ENCODE measurements at regions not wholly inside any gene's neighbourhood (a gene's known extent, or its start where the extent isn't known, plus 50 kb on each side); places are given as distances from the start of the nearest gene placed in this dataset.

GRCh38 chr16:9383281-9383680 lies 291.8 kb downstream of the HAPSTR1 start:
- DNase-seq: no peak

GRCh38 chr16:9384141-9384540 lies 292.7 kb downstream of the HAPSTR1 start:
- DNase-seq: no peak

DNA sequence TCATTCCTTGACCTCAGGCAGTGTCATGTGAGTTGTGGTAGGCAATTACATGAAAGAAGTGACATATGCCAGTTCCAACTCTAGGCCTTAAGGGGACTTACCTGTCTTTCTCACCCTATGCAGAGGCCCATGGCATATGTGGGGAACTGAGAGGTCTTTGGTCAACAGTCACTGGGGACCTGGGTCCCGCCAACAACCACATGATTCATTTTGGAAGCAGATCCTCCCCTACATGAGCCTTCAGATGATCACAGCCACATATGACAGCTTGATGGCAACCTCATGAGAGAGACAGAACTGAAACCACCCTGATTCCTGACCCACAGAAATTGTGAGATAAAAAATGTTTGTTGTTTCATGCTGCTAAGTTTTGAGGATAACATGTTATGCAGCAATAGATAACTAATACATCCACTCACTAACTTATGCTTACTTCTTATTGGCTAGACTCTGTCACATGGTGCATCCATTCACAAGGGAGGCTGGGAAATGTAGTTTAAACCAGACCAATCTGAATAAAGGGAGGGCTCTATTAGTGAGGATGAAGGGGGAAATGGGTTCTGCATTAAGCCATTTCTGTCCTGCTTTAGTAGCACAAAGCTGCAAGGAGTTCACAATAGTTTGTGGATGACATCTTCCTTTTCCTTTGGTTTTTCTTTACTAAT lies 298.2 kb downstream of the HAPSTR1 start:
- no peak for DNase-seq

- DNase-seq: no peak
Measured at GRCh38 chr16:9392956-9393355, 301.5 kb downstream of the HAPSTR1 start.

DNA sequence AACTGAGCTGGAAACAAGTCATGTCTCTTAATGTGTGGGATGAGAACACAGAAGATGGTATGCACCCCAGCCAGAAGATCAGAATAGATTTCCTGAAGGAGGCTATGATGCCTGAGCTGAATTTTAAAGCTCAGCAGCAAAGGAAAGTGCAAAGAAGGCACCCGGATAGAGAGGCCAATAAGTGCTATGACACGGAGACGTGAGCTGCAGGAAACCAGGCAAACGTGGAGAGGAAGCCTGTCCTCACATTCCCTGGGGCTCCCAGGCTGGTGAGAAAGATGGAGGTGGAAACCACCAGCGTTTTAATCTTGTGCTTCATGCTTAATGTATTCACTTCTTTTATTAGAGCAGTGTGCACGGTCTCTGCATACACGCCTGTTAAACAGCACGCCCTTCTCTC lies 302.1 kb downstream of the HAPSTR1 start:
- no peak for DNase-seq

GRCh38 chr16:9395958-9396359 lies 304.5 kb downstream of the HAPSTR1 start:
- no peak for DNase-seq

DNA sequence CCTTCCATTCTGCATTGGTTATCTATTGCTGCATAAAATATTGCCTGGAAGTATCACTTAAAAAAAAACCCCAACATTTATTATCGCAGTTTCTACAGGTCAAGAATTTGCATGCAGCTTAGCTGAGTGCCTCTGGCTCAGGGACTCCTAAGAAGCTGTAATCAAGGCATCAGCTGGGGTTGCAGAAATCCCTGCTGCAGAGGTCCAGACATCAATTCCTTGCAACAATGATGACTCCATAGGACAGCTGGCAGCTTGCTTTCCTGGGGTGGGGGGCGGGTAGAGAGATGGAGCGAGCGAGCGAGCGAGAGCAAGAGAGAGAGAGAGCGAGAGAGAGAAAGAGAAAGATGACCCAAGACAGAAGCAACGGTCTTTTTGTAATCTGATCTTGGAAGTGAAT lies 308.1 kb downstream of the HAPSTR1 start:
- DNase-seq: no peak

GRCh38 chr16:9401173-9401572 lies 309.7 kb downstream of the HAPSTR1 start:
- DNase-seq: no peak

DNA sequence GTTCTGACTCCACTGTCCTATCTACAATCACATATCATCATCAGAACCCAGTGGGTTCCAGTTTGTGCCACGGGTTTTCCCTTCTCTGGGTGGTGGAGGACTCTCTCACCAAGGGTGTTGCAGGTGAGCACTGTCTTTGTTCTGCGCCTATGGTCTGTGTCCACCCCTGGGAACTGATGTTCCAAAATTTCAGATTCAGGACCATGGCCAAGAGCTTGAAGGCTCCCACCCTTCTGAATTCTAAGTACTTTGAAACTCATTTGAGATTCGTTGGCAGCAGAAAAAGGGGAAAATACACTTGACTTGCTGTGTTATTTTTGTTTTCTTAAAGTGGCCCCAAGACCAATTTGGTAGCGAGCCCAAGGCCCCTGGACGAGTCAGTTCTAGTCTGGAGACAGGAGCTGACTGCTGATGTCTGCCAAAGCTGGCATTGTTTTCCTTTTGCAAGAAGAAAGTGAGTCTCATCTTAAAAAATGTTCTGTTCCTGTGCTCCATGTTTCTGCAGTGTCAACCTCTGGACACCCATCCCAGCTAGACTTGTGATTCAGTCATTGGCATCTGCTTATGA lies 310.9 kb downstream of the HAPSTR1 start:
- DNase-seq: no peak

- DNase-seq: no peak
Measured at GRCh38 chr16:9404811-9405210, 313.4 kb downstream of the HAPSTR1 start.

- no peak for DNase-seq
Measured at GRCh38 chr16:9406038-9406712, 314.7 kb downstream of the HAPSTR1 start.

GRCh38 chr16:9407206-9407758 lies 315.8 kb downstream of the HAPSTR1 start:
- DNase-seq: no peak

DNA sequence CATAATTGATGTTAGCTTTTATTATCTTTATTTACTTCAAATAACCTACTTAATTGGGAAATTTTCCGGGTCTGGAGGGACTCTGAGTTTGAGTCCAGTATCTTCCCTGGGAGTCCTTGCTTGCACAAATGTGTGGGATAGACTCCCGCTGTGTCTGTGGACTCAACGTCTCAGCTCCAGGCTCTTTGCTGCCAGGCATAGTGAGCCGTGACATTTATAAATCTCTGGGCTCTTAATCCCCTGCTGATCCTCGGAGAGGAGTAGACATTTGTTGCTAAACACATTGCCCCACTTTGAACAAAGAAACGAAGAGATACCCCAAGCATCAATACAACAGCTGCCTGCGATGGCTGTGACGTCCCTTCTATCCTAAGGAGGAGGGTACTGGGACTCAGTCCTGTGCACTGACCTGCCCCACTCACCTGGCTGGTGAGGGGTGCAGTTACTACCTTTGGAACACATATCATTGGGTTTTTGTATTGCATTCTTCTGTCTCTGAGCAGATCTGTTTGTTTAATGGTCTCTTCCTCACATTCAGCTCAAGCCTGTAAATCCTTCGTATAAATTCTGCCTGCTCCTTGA lies 316.9 kb downstream of the HAPSTR1 start:
- DNase-seq: no peak

DNA sequence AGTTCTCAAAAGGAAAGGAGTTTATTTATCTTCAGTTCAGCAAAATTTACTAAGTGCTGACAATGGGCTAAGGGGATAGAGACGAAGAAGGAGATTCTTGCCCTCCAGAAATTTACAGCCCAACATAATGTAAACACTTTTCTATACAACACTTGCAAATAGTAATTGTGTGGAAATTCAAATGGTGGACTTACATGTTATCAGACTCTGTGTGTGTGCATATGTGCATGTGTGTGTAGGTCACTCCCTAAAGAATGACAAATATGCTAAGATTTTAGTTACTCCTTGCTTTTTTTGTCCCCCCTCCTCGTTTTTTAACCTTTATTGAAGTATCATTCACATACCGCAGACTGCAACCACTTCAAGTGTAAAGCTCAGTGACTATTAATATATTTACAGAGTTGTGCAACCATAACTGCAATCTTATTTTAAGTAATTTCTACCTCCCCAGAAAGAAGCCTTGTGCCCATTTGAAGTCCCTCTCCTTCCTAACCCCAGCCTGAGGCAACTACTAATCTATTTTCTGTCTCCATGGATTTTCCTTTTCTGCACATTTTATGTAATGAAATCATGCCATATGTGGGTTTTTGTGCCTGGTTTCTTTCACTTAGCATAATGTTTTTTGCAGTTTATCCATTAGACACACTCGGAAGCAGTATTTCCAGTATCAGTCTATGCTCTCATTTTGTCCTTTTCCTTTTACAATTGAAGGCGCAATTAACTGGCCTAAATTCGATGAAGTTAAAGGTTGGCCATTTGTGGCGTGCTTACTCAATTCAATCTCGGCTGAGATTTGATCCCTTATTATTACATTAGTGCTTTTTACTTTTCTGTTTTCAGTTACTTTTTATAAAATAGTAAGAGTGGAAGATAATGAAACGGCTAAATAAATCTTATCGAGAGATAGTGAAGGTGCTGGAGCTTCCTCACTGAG lies 318.4 kb downstream of the HAPSTR1 start:
- DNase-seq: no peak

- DNase-seq: no peak
Measured at GRCh38 chr16:9411426-9411825, 320.0 kb downstream of the HAPSTR1 start.

GRCh38 chr16:9412031-9412914 lies 320.8 kb downstream of the HAPSTR1 start:
- no peak for DNase-seq

DNA sequence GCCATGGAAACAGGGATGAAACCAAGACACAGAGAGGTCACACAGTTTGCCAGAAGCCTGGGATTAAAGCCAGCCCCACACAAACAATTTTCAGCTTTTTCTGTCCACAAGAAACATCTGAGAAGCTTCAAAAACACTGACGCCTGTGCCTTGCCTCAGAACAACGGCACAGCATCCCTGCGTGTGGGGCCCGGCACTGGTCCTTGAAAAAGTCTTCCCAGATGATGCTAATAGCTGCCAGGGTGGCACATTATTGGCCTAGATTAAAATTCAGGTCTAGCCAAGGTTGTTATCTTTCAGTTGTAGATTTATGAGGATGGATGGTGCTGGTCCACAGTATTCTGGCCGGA lies 321.4 kb downstream of the HAPSTR1 start:
- no peak for DNase-seq

GRCh38 chr16:9415545-9415944 lies 324.1 kb downstream of the HAPSTR1 start:
- peak; percentile 8 for DNase-seq

DNA sequence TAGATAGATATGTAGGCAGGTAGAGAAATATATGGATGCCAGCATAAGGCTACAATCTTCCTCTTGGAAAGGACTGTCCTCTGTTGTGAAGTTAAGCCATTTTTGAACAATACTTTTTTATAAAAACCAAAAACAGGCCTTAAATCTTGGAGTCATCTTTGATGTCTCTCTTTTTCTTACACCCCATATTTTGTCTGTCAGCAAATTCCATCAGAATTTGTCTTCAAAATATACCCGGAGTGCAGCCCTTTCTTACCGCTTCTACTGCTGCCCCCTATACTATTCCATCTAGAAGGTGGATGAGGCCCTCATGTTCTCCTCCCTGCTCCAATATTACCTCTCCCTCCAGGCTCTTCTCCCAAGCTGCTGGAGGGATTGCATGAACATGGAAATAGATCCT lies 326.5 kb downstream of the HAPSTR1 start:
- DNase-seq: no peak

DNA sequence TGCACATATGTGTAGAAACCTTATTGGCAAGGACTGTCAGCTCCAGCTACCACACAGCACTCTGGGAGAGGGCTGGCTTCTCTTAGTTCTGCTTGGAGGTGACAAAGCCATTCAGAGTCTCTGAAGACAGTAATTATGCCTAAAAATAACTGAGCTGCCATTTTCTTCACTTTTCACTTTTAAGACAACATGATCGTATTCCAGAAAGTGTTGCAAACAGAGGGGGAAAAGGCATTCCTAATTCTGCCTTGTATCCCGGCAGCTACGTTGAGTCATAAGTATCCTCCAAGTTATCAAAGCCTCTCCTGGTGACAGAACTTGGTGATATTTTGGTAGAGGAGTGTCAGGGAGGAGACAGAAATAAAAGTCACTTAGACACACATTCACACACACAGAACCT lies 327.7 kb downstream of the HAPSTR1 start:
- DNase-seq: no peak

GRCh38 chr16:9422762-9423513 lies 331.5 kb downstream of the HAPSTR1 start:
- DNase-seq: no peak

Data from RPMI8226 (cell line).